Natural killer cell treated with Interleukin-12 subunit alpha and Interleukin-12 subunit beta and Interleukin-15 and Interleukin-18, amount 100 ng/mL, for 72 hours (primary cell): ENCODE measurements at regions not wholly inside any gene's neighbourhood (a gene's known extent, or its start where the extent isn't known, plus 50 kb on each side); places are given as distances from the start of the nearest gene placed in this dataset.
"Not testable (repeated sequence)": the region's sequence is repeated elsewhere in the genome, so short reads cannot be mapped to it uniquely, and the experiment has no call there.

ENCODE experiments used
- ATAC-seq, 2 donors: fragments of 150-1000 bp; cut with Tn5 transposase in 1 of 2; sonication (Bioruptor Pico), chemical (Tn5 transposase) in 1 of 2; 2 replicates each; pipeline ENCODE4 v1.10.0; 2021
- DNase-seq: peaks from one replicate; pipeline ENCODE4 v3.0.0; 2022; ENCODE audit warnings: low spot score
- H3K27ac Mint-ChIP-seq, 2 donors: 1 replicate in 1 of 2; 2 replicates in 1 of 2; pipeline ENCODE4 v1.8.0; 2022; ENCODE audit warnings: mixed read lengths in 2 of 2, mild to moderate bottlenecking in 1 of 2, moderate library complexity in 1 of 2
- H3K27me3 Mint-ChIP-seq, 2 donors: 1 replicate in 1 of 2; 2 replicates in 1 of 2; pipeline ENCODE4 v1.8.0; 2022; ENCODE audit warnings: mixed read lengths in 2 of 2
- H3K36me3 Mint-ChIP-seq: one replicate; pipeline ENCODE4 v1.8.0; 2022; ENCODE audit warnings: mixed read lengths
- H3K4me1 Mint-ChIP-seq, 2 donors: 1 replicate in 1 of 2; 2 replicates in 1 of 2; pipeline ENCODE4 v1.8.0; 2022; ENCODE audit warnings: low read depth in 2 of 2, mixed read lengths in 2 of 2, mild to moderate bottlenecking in 1 of 2
- H3K4me3 Mint-ChIP-seq: one replicate; pipeline ENCODE4 v1.8.0; 2022; ENCODE audit warnings: mixed read lengths
- H3K9me3 Mint-ChIP-seq: 2 replicates; pipeline ENCODE4 v1.8.0; 2022; ENCODE audit warnings: mixed read lengths

DNA sequence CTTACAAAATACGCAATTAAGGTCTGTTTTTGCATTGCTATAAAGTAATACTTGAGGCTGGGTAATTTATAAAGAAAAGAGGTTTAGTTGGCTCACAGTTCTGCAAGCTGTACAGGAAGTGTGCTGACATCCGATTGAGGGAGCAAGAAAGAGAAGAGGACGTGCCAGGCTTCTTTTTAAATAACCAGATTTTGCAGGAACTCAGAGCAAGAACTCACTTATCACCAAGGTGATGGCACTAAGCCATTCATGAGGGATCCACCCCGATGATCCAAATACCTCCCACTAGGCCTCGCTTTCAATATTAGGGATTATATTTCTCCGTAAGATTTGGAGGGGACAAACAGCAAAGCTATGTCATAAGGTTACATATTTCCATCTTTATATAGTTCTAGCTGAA, 456.7 kb downstream of the GLUD2 start:
- Mint-ChIP-seq H3K27ac (no peak overlapping the region), H3K36me3 (no peaks in the 10 kb centered on the region), H3K9me3 (no peaks in the 10 kb centered on the region), H3K4me1 (no peaks in the 10 kb centered on the region), H3K27me3 (no peaks in the 10 kb centered on the region), H3K4me3 (no peak overlapping the region)
- DNase-seq = no peak
- no peak for ATAC-seq

DNA sequence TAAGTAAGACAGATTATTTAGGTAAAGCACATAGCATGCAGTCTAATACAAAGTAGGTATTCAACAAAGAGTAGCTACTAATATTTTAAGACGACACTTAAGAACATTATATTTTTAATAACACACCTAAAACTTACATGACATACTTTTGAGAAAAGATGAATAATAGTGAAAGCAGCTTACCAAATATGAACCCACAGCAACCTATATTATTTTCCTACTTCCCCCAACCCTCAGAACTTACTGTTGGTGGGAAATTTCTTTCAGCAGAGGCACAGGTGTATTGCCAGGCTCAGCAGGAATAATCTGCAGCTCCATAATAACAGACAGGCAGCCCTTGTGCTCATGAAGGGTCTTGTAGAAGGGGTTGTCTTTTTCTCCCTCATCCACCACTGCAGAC, 498.9 kb downstream of the GLUD2 start:
- Mint-ChIP-seq H3K9me3 (no peaks in the 10 kb centered on the region), H3K36me3 (no peaks in the 10 kb centered on the region), H3K27ac (no peak overlapping the region), H3K27me3 (peaks cover 0 to 3% of the 10 kb centered on the region in 2 donors), H3K4me1 (no peaks in the 10 kb centered on the region), H3K4me3 (no peak overlapping the region)
- DNase-seq (no peak), ATAC-seq (no peak)

DNA sequence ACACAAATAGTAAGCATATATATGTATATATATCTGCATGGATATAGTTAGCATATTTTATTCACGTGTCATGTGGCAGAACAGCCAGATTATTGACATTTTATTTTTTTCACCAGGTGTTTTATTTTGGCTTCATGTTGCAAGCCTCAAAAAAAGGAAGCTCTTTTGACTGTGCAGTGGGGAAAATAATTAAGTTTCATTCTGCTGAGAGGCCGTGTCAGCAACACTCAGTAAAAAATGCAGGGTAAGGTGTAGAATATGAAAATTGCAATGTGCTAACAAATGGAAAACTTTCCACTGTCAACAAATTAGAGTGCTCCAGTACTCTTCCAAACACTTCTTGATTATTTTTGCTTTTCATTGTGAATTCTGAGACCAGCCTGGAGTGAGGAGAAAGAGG, 511.5 kb downstream of the GLUD2 start:
- Mint-ChIP-seq H3K36me3 (no peaks in the 10 kb centered on the region), H3K27me3 (no peaks in the 10 kb centered on the region), H3K9me3 (peaks cover 3% of the 10 kb centered on the region), H3K4me1 (no peaks in the 10 kb centered on the region), H3K4me3 (no peak overlapping the region), H3K27ac (no peak overlapping the region)
- ATAC-seq (no peak), DNase-seq (no peak)

GRCh38 chrX:121562616-121563015, 515.2 kb downstream of the GLUD2 start:
- Mint-ChIP-seq H3K27ac (no peak overlapping the region), H3K9me3 (peaks cover 3% of the 10 kb centered on the region), H3K36me3 (no peaks in the 10 kb centered on the region), H3K4me1 (no peaks in the 10 kb centered on the region), H3K27me3 (no peaks in the 10 kb centered on the region), H3K4me3 (no peak overlapping the region)
- ATAC-seq = no peak
- no peak for DNase-seq

DNA sequence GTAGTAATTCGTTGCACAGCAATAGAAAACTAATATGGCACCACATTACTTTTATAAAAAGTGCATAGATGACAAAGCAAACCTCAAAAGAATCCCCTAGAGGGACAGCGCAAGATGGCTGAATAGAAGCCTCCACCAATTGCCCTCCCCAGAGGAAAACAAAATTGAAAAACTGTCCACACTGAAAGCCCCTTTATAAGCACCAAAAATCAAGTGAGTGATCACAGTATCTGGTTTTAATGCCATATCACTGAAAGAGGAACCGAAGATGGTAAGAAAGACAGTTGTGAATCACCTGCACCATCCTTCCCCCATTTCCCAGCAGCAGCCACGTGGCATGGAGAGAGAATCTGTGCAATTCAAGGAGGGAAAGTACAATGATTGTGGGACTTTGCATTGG, 522.2 kb downstream of the GLUD2 start:
- Mint-ChIP-seq H3K4me3 (no peak overlapping the region), H3K9me3 (peaks cover 6% of the 10 kb centered on the region), H3K4me1 (no peaks in the 10 kb centered on the region), H3K36me3 (no peaks in the 10 kb centered on the region), H3K27ac (no peak overlapping the region), H3K27me3 (no peaks in the 10 kb centered on the region)
- DNase-seq (no peak), ATAC-seq (no peak)

DNA sequence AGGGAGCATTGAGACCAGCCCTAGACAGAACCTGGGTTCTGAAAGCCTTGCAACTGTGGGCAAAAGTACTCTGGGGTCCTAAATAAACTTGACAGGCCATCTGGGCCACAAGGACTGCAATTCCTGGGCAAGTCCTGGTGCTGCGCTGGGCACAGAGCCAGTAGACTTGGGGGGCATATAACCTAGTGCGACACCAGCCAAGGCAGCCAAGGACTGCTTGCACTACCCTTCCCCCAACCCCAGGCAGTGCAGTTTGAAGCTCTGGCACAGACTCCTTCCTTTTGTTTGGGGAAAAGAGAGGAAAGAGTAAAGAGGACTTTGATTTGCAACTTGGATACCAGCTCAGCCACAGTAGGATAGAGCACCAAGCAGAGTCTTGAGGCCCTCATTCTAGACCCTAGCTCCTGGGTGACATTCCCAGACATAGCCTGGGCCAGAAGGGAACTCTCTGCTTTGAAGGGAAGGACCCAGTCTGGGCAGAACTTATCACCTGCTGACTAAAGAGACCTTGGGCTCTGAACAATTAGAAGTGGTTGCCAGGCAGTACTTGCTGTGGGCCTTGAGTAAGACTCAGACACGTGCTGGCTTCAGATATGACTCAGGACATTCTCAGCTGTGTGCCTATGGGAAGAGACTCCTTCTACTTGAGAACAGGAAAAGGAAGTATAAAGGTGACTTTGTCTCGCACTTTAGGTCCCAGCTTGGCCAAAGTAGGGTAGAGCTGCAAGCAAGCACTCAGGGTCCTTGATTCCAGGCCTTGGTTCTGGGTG, 522.8 kb downstream of the GLUD2 start:
- Mint-ChIP-seq H3K27me3 (no peaks in the 10 kb centered on the region), H3K4me3 (no peak overlapping the region), H3K9me3 (peaks cover 6% of the 10 kb centered on the region), H3K4me1 (no peaks in the 10 kb centered on the region), H3K27ac (no peak overlapping the region), H3K36me3 (no peaks in the 10 kb centered on the region)
- no peak for DNase-seq
- no peak for ATAC-seq

DNA sequence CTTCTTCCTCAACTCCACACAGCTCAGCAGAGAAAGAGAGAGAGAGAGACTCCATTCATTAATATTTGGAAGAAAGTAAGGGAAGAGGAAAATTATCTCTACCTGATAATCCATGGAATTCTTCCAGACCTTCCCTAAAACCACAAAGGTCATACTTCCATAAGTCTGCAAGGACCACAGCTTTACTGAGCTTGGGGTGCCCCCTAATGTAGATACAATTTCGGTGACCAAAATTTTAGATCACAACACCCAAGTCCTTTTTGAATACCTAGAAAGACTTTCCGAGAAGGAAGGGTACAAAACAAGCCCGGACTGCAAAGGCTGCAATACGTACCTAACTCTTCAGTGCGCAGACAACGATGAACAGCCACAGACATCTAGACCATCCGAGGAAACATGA, 523.9 kb downstream of the GLUD2 start:
- Mint-ChIP-seq H3K27me3 (no peaks in the 10 kb centered on the region), H3K36me3 (no peaks in the 10 kb centered on the region), H3K4me1 (no peaks in the 10 kb centered on the region), H3K27ac (no peak overlapping the region), H3K4me3 (no peak overlapping the region), H3K9me3 (peaks cover 6% of the 10 kb centered on the region)
- no peak for ATAC-seq
- DNase-seq = no peak

- not testable (repeated sequence) for H3K4me1 Mint-ChIP-seq, H3K36me3 Mint-ChIP-seq, H3K9me3 Mint-ChIP-seq, H3K27ac Mint-ChIP-seq, H3K27me3 Mint-ChIP-seq, DNase-seq, ATAC-seq, H3K4me3 Mint-ChIP-seq
Measured at GRCh38 chrX:121574384-121574783, 527.0 kb downstream of the GLUD2 start.

- Mint-ChIP-seq H3K4me3 (no peak overlapping the region), H3K36me3 (no peaks in the 10 kb centered on the region), H3K27ac (no peak overlapping the region), H3K9me3 (peaks cover 3% of the 10 kb centered on the region), H3K27me3 (peaks cover 0 to 4% of the 10 kb centered on the region in 2 donors), H3K4me1 (no peaks in the 10 kb centered on the region)
- no peak for ATAC-seq
- DNase-seq = no peak
Measured at GRCh38 chrX:121579016-121579760, 531.8 kb downstream of the GLUD2 start.

DNA sequence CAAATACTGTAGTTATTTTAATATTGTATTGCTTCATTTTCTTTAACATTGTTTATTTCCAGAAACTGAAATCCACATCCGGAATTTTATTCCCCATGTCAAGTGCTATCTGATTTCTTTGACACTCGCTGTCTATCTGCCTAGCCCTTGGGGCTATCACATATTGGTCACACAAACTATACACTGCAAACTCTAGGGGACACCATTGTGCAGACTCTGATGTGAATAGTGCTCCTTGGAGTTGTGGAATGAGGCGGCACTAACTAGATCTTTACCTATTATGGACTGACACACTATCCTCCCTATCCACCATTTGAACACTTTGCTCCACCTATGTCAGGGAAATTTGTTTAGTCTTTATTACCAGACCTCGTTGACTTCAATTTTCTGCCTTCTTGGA, 534.5 kb downstream of the GLUD2 start:
- DNase-seq = no peak
- ATAC-seq = no peak
- Mint-ChIP-seq H3K4me3 (no peak overlapping the region), H3K36me3 (no peaks in the 10 kb centered on the region), H3K9me3 (no peaks in the 10 kb centered on the region), H3K27ac (no peak overlapping the region), H3K27me3 (peaks cover 0 to 4% of the 10 kb centered on the region in 2 donors), H3K4me1 (no peaks in the 10 kb centered on the region)

GRCh38 chrX:121585626-121586025, 538.2 kb downstream of the GLUD2 start:
- Mint-ChIP-seq H3K4me1 (no peaks in the 10 kb centered on the region), H3K36me3 (no peaks in the 10 kb centered on the region), H3K9me3 (no peaks in the 10 kb centered on the region), H3K27me3 (no peaks in the 10 kb centered on the region), H3K4me3 (no peak overlapping the region), H3K27ac (no peak overlapping the region)
- ATAC-seq (no peak), DNase-seq (no peak)

GRCh38 chrX:121592884-121593283, 545.5 kb downstream of the GLUD2 start:
- H3K4me1 Mint-ChIP-seq = no peaks in the 10 kb centered on the region
- no peak overlapping the region for H3K4me3 Mint-ChIP-seq
- H3K9me3 Mint-ChIP-seq = peaks cover 3% of the 10 kb centered on the region
- DNase-seq (no peak), ATAC-seq (no peak)
- H3K27me3 Mint-ChIP-seq = no peaks in the 10 kb centered on the region
- H3K36me3 Mint-ChIP-seq = no peaks in the 10 kb centered on the region
- no peak overlapping the region for H3K27ac Mint-ChIP-seq

DNA sequence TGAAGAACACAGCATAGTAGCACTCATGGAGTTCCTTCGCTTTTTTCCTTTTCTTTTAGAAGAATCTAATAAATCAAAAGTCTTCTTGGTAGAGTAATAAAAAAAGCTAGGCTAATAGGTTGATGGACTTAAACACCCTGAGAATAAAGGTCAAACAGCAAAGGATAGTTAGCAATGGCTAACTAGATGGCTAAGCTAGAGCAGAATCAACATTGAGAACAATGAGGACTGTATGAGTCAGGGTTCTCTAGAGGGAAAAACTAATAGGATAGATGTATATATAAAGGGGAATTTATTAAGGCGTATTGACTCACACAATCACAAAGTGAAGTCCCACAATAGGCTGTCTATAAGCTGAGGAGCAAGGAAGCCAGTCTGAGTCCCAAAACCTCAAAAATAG, 550.9 kb downstream of the GLUD2 start:
- no peaks in the 10 kb centered on the region for H3K27me3 Mint-ChIP-seq
- H3K9me3 Mint-ChIP-seq = peaks cover 3% of the 10 kb centered on the region
- no peak overlapping the region for H3K27ac Mint-ChIP-seq
- no peaks in the 10 kb centered on the region for H3K36me3 Mint-ChIP-seq
- DNase-seq = no peak
- H3K4me3 Mint-ChIP-seq = no peak overlapping the region
- H3K4me1 Mint-ChIP-seq = no peaks in the 10 kb centered on the region
- ATAC-seq = no peak

GRCh38 chrX:121635141-121635540, 587.7 kb downstream of the GLUD2 start:
- Mint-ChIP-seq H3K27me3 (no peaks in the 10 kb centered on the region), H3K27ac (no peak overlapping the region), H3K36me3 (no peaks in the 10 kb centered on the region), H3K4me3 (no peak overlapping the region), H3K9me3 (peaks cover 2% of the 10 kb centered on the region), H3K4me1 (no peaks in the 10 kb centered on the region)
- no peak for DNase-seq
- ATAC-seq = no peak
